Neural progenitor cell (in vitro differentiated cells): ENCODE measurements at regions not wholly inside any gene's neighbourhood (a gene's known extent, or its start where the extent isn't known, plus 50 kb on each side); places are given as distances from the start of the nearest gene placed in this dataset.

Experiments used
- DNase-seq: peaks from one replicate; pipeline ENCODE4 v3.0.0-alpha.2; 2016; ENCODE audit warnings: low spot score
- H2AFZ ChIP-seq: fragments of 200-600 bp; sonication (generic); replicated peaks from 2 replicates; pipeline ENCODE4 v1.6.1; 2016; ENCODE audit warnings: antibody characterized with exemption
- H3F3A ChIP-seq: fragments of 200-600 bp; sonication (generic); 2 replicates; pipeline ENCODE4 v1.6.1; 2016; ENCODE audit warnings: antibody characterized with exemption, low read depth
- H3K27ac ChIP-seq: fragments of 200-600 bp; sonication (generic); 2 replicates; pipeline ENCODE4 v1.5.1; 2016; ENCODE audit warnings: mild to moderate bottlenecking
- H3K27me3 ChIP-seq: fragments of 200-600 bp; sonication (generic); 2 replicates; pipeline ENCODE4 v1.6.1; 2016; ENCODE audit warnings: mild to moderate bottlenecking, moderate library complexity
- H3K36me3 ChIP-seq: fragments of 200-600 bp; sonication (generic); 2 replicates; pipeline ENCODE4 v1.5.1; 2016
- H3K4me1 ChIP-seq: fragments of 200-600 bp; sonication (generic); 2 replicates; pipeline ENCODE4 v1.6.1; 2016; ENCODE audit warnings: mixed run types
- H3K4me2 ChIP-seq: fragments of 200-600 bp; sonication (generic); 2 replicates; pipeline ENCODE4 v1.6.1; 2016
- H3K4me3 ChIP-seq: fragments of 200-600 bp; sonication (generic); 2 replicates; pipeline ENCODE4 v1.5.1; 2016
- H3K79me2 ChIP-seq: fragments of 200-600 bp; sonication (generic); 2 replicates; pipeline ENCODE4 v1.6.1; 2016; ENCODE audit warnings: low read depth
- H3K9ac ChIP-seq: fragments of 200-600 bp; sonication (generic); 2 replicates; pipeline ENCODE4 v1.6.1; 2016
- H3K9me3 ChIP-seq: fragments of 200-600 bp; sonication (generic); 2 replicates; pipeline ENCODE4 v1.5.1; 2016; ENCODE audit warnings: low read depth
- H4K20me1 ChIP-seq: fragments of 200-600 bp; sonication (generic); 2 replicates; pipeline ENCODE4 v1.6.1; 2016; ENCODE audit warnings: low read depth
- H3K27ac Mint-ChIP-seq: 3 replicates; pipeline ENCODE4 v1.8.0; 2021; ENCODE audit warnings: mixed read lengths
- H3K27me3 Mint-ChIP-seq: 2 replicates; pipeline ENCODE4 v1.8.0; 2022; ENCODE audit warnings: low read depth, mild to moderate bottlenecking, inconsistent platforms, moderate library complexity, mixed read lengths; ENCODE audit not compliant: insufficient read depth
- H3K36me3 Mint-ChIP-seq: 3 replicates; pipeline ENCODE4 v1.8.0; 2021; ENCODE audit warnings: mixed read lengths
- H3K4me1 Mint-ChIP-seq: 3 replicates; pipeline ENCODE4 v1.8.0; 2021; ENCODE audit warnings: mixed read lengths
- H3K4me3 Mint-ChIP-seq: 3 replicates; pipeline ENCODE4 v1.8.0; 2021; ENCODE audit warnings: mild to moderate bottlenecking, moderate library complexity, mixed read lengths
- H3K9me3 Mint-ChIP-seq: 3 replicates; pipeline ENCODE4 v1.8.0; 2020; ENCODE audit warnings: mixed read lengths
- EZH2 ChIP-seq: fragments of 200-600 bp; sonication (generic); IDR thresholded peaks from 2 replicates; pipeline ENCODE4 v1.6.1; 2017; ENCODE audit warnings: antibody characterized with exemption, mild to moderate bottlenecking, moderate library complexity
- EZH2phosphoT487 ChIP-seq: fragments of 200-600 bp; sonication (generic); IDR thresholded peaks from 2 replicates; pipeline ENCODE4 v1.6.1; 2017; ENCODE audit warnings: antibody characterized with exemption
- TF ChIP-seq, protein P1 (sequence below): fragments of 200-600 bp; sonication (generic); IDR thresholded peaks from 2 replicates; pipeline ENCODE4 v1.5.1; 2017; ENCODE audit warnings: antibody characterized with exemption, mild to moderate bottlenecking

DNA sequence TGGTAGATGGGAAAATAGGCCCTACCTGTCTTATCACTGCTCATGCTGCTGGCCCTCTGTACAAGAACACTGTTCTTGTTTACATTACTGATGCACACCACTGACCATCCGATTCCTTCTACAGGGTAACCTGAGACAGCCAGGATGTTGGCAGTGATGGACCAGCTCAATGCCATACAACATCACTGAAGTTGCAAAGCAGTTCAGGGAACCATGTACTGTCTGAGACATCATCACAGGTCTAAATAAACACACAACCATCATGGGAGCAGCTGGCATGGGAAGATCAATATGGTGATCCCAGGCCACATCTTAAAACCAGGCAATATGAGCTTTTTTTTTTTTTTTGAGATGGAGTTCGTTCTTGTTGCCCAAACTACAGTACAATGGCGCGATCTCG, 59.0 kb downstream of the IARS1 start:
- TF ChIP-seq EZH2phosphoT487 (no peak), EZH2 (no peak)
- TF ChIP-seq, protein P1, sequence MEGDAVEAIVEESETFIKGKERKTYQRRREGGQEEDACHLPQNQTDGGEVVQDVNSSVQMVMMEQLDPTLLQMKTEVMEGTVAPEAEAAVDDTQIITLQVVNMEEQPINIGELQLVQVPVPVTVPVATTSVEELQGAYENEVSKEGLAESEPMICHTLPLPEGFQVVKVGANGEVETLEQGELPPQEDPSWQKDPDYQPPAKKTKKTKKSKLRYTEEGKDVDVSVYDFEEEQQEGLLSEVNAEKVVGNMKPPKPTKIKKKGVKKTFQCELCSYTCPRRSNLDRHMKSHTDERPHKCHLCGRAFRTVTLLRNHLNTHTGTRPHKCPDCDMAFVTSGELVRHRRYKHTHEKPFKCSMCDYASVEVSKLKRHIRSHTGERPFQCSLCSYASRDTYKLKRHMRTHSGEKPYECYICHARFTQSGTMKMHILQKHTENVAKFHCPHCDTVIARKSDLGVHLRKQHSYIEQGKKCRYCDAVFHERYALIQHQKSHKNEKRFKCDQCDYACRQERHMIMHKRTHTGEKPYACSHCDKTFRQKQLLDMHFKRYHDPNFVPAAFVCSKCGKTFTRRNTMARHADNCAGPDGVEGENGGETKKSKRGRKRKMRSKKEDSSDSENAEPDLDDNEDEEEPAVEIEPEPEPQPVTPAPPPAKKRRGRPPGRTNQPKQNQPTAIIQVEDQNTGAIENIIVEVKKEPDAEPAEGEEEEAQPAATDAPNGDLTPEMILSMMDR, result no peak
- Histone ChIP-seq H3K4me1 (no peaks in the 10 kb centered on the region), H4K20me1 (no peaks in the 10 kb centered on the region), H3F3A (peaks cover 3% of the 10 kb centered on the region), H3K9ac (no peak overlapping the region), H3K9me3 (no peaks in the 10 kb centered on the region), H3K27ac (no peak overlapping the region), H3K79me2 (no peaks in the 10 kb centered on the region), H3K36me3 (peaks cover 14% of the 10 kb centered on the region), H3K27me3 (no peaks in the 10 kb centered on the region), H3K4me3 (no peak overlapping the region), H3K4me2 (no peak overlapping the region), H2AFZ (no peak overlapping the region)
- Mint-ChIP-seq H3K4me3 (no peak overlapping the region), H3K27ac (no peak overlapping the region), H3K9me3 (no peaks in the 10 kb centered on the region), H3K36me3 (peaks cover 33% of the 10 kb centered on the region), H3K27me3 (no peaks in the 10 kb centered on the region), H3K4me1 (no peaks in the 10 kb centered on the region)
- DNase-seq, result no peak

DNA sequence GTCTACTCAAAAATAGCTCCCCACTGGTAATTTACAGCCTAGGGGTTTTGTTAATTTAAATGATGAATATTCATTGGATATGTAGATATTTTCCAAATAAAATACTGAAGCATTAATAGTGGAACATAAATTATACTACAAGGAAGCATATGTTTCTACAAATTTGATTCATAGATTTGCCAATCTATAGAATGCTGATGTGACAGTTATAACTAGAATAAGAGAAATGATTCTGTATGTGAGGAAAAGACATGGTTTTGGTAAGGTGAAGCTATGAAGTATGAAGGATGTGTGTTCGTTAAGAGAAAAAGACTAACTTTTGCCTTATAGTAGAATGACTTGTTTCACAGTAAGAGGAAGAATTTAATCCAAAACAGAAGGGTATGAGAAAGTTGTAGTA, 61.3 kb downstream of the IARS1 start:
- no peak overlapping the region for H2AFZ ChIP-seq
- TF ChIP-seq EZH2 (no peak), EZH2phosphoT487 (no peak)
- TF ChIP-seq, protein P1, result no peak
- DNase-seq, result no peak
- no peaks in the 10 kb centered on the region for H4K20me1 ChIP-seq
- H3K4me2 ChIP-seq, result no peak overlapping the region
- H3K36me3 ChIP-seq, result peaks cover 24% of the 10 kb centered on the region
- Mint-ChIP-seq H3K27ac (no peak overlapping the region), H3K36me3 (peaks cover 34% of the 10 kb centered on the region), H3K27me3 (no peaks in the 10 kb centered on the region), H3K9me3 (peaks cover 4% of the 10 kb centered on the region), H3K4me1 (no peaks in the 10 kb centered on the region), H3K4me3 (no peak overlapping the region)
- H3K79me2 ChIP-seq, result no peaks in the 10 kb centered on the region
- no peak overlapping the region for H3K27ac ChIP-seq
- H3F3A ChIP-seq, result no peaks in the 10 kb centered on the region
- H3K27me3 ChIP-seq, result no peaks in the 10 kb centered on the region
- H3K4me3 ChIP-seq, result no peak overlapping the region
- no peaks in the 10 kb centered on the region for H3K9me3 ChIP-seq
- H3K9ac ChIP-seq, result no peak overlapping the region
- no peaks in the 10 kb centered on the region for H3K4me1 ChIP-seq

DNA sequence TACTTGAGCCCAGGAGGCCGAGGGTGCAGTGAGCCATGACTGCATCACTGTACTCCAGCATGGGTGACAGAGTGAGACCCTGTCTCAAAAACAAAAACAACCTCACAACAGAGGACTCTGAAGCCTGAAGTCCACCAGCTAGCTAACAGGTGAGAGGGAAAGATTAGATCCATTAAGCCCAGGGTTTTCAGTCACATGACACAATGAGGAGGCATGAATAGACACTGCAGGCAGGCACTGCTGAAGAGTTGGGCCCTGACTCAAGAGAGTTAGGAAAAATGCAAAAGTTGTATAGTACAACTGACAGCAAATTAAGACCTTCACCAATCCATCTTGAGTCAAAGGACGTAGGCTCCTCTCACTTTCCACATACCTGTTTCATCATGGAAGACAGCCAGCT, 64.9 kb downstream of the IARS1 start:
- H3K27me3 Mint-ChIP-seq, result no peaks in the 10 kb centered on the region

More for the DNA sequence above, 64.9 kb downstream of the IARS1 start:
- Histone ChIP-seq H3K9me3 (no peaks in the 10 kb centered on the region), H3K79me2 (no peaks in the 10 kb centered on the region), H3K27me3 (no peaks in the 10 kb centered on the region), H3K4me3 (no peak overlapping the region), H3K36me3 (peaks cover 30% of the 10 kb centered on the region), H4K20me1 (no peaks in the 10 kb centered on the region), H2AFZ (no peak overlapping the region), H3K4me2 (no peak overlapping the region), H3K4me1 (no peaks in the 10 kb centered on the region), H3F3A (no peaks in the 10 kb centered on the region), H3K9ac (no peak overlapping the region), H3K27ac (no peak overlapping the region)
- H3K9me3 Mint-ChIP-seq, result peaks cover 4% of the 10 kb centered on the region
- no peak for DNase-seq
- no peak for TF ChIP-seq EZH2
- no peak for TF ChIP-seq EZH2phosphoT487
- TF ChIP-seq, protein P1, result no peak
- H3K4me3 Mint-ChIP-seq, result no peak overlapping the region
- no peaks in the 10 kb centered on the region for H3K4me1 Mint-ChIP-seq
- peaks cover 46% of the 10 kb centered on the region for H3K36me3 Mint-ChIP-seq
- H3K27ac Mint-ChIP-seq, result no peak overlapping the region
